ENCODE measurements at regions not wholly inside any gene's neighbourhood (a gene's known extent, or its start where the extent isn't known, plus 50 kb on each side); places are given as distances from the start of the nearest gene placed in this dataset.
"Not testable (repeated sequence)": the region's sequence is repeated elsewhere in the genome, so short reads cannot be mapped to it uniquely, and the experiment has no call there.

DNA sequence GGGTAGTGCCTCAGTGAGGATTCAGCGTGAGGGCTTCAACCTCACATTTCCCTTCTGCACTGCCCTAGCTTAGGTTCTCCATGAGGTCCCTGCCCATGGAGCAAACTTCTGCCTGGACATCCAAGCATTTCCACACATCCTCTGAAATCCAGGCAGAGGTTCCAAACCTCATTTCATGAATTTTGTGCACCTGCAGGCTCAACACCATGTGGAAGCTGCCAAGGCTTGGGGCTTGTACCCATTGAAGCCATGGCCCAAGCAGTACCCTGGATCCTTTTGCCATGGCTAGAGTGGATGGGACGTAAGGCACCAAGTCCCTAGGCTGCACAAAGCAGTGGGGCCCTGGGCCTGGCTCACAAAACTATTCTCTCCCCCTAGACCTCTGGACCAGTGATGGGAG is 877.1 kb upstream of the KLHL1 start:
- CTCF ChIA-PET = no interaction called here

DNA sequence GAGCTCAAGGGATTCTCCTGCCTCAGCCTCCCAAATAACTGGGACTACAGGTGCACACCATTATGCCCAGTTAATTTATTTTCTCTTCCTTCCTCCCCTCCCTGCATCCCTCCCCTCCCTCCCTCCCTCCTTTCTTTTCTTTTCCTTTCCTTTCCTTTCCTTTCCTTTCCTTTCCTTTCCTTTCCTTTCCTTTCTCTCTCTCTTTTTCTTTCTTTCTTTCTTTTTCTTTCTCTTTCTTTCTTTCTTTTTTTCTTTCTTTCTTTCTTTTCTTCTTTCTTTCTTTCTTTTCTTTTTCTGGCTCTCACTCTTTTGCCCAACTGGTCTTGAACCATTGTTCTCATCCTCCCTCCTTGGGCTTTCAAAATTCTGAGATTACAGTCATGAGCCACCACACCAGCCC is 873.0 kb upstream of the KLHL1 start:
- H3K4me3 ChIP-seq; FAIRE-seq; CTCF ChIA-PET; H3K4me1 ChIP-seq; H3K9me3 ChIP-seq; H3K27ac ChIP-seq; POLR2A ChIA-PET; DNase-seq (ENCODE audit: low read depth in 1 of 2, low spot score in 1 of 2); ATAC-seq; H3K4me2 ChIP-seq: not testable (repeated sequence)

More for the DNA sequence above, 877.1 kb upstream of the KLHL1 start:
- H3K9me3 ChIP-seq = no peaks in the 10 kb centered on the region
- no peak overlapping the region for H3K27ac ChIP-seq
- DNase-seq (ENCODE audit: low read depth in 1 of 2, low spot score in 1 of 2) (no peak), ATAC-seq (no peak), FAIRE-seq (no peak)
- H3K4me3 ChIP-seq = no peak overlapping the region
- TF ChIP-seq, protein P1, sequence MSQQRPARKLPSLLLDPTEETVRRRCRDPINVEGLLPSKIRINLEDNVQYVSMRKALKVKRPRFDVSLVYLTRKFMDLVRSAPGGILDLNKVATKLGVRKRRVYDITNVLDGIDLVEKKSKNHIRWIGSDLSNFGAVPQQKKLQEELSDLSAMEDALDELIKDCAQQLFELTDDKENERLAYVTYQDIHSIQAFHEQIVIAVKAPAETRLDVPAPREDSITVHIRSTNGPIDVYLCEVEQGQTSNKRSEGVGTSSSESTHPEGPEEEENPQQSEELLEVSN (IDR thresholded peaks at IDR 0.05; ENCODE audit: borderline replicate concordance, low read depth) = no peak
- TF ChIP-seq, protein P2, sequence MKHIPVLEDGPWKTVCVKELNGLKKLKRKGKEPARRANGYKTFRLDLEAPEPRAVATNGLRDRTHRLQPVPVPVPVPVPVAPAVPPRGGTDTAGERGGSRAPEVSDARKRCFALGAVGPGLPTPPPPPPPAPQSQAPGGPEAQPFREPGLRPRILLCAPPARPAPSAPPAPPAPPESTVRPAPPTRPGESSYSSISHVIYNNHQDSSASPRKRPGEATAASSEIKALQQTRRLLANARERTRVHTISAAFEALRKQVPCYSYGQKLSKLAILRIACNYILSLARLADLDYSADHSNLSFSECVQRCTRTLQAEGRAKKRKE (CRISPR knock-in tag; IDR thresholded peaks at IDR 0.05; ENCODE audit: low read depth) = no peak
- TF ChIP-seq ZFP36 (IDR thresholded peaks at IDR 0.05; ENCODE audit: borderline replicate concordance, partially characterized antibody) (no peak), FOSL2 (IDR thresholded peaks at IDR 0.05) (no peak), FOSL2 (CRISPR knock-in tag; IDR thresholded peaks at IDR 0.05) (no peak), ZC3H11A (IDR thresholded peaks at IDR 0.05) (no peak), KDM5A (IDR thresholded peaks at IDR 0.05) (no peak), SMC3 (IDR thresholded peaks at IDR 0.05) (no peak), MAFK (IDR thresholded peaks at IDR 0.05; ENCODE audit: partially characterized antibody) (no peak), CHD4 (IDR thresholded peaks at IDR 0.05; ENCODE audit: borderline replicate concordance) (no peak), MAZ (IDR thresholded peaks at IDR 0.05; ENCODE audit: borderline replicate concordance, low read depth, low read length) (no peak), KDM1A (IDR thresholded peaks at IDR 0.05; ENCODE audit: low read depth) (no peak), ZNF302 (CRISPR knock-in tag; IDR thresholded peaks at IDR 0.05) (no peak)
- TF ChIP-seq, protein P3, sequence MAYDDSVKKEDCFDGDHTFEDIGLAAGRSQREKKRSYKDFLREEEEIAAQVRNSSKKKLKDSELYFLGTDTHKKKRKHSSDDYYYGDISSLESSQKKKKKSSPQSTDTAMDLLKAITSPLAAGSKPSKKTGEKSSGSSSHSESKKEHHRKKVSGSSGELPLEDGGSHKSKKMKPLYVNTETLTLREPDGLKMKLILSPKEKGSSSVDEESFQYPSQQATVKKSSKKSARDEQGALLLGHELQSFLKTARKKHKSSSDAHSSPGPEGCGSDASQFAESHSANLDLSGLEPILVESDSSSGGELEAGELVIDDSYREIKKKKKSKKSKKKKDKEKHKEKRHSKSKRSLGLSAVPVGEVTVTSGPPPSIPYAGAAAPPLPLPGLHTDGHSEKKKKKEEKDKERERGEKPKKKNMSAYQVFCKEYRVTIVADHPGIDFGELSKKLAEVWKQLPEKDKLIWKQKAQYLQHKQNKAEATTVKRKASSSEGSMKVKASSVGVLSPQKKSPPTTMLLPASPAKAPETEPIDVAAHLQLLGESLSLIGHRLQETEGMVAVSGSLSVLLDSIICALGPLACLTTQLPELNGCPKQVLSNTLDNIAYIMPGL (CRISPR knock-in tag; IDR thresholded peaks at IDR 0.05; ENCODE audit: borderline replicate concordance) = no peak
- no peak overlapping the region for H3K4me2 ChIP-seq
- no peaks in the 10 kb centered on the region for H3K4me1 ChIP-seq
- WGBS (ENCODE audit: missing lambda C conversion rate) = 0% methylated on average over 1 of the region's 2 CpGs
- POLR2A ChIA-PET = no interaction called here

DNA sequence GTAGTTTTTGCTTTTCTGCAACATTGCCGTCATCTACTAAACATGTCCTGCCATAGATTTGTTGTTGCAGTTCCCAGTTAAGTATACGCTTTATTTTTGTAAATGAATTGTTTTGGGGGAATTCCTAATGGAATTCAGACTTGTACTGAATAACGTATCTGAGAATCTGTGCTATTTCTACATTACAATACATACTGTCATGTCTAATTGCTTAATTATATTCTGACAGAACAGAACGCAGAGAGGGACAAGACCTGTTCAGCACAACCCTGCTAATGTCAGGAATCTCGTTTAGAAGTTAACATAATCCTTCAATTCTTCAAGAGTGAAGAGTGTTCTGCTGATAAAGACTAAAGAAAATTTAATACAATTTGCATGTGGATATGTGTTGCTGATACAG is 861.1 kb upstream of the KLHL1 start:
- ChIA-PET CTCF (no interaction called here), POLR2A (no interaction called here)
- DNase-seq (ENCODE audit: low read depth in 1 of 2, low spot score in 1 of 2) = no peak
- TF ChIP-seq CBX2 (IDR thresholded peaks at IDR 0.05; ENCODE audit: borderline replicate concordance, low read depth) (no peak), MAZ (IDR thresholded peaks at IDR 0.05; ENCODE audit: borderline replicate concordance, low read depth, low read length) (no peak), FOSL2 (IDR thresholded peaks at IDR 0.05) (no peak), FOSL2 (CRISPR knock-in tag; IDR thresholded peaks at IDR 0.05) (no peak), FOXS1 (CRISPR knock-in tag; IDR thresholded peaks at IDR 0.05) (no peak), GATA3 (IDR thresholded peaks at IDR 0.05; ENCODE audit: borderline replicate concordance) (no peak), ESRRA (IDR thresholded peaks at IDR 0.05; ENCODE audit: borderline replicate concordance, low read length) (no peak), JUN (IDR thresholded peaks at IDR 0.05) (no peak), RAD21 (conservative IDR thresholded peaks at IDR 0.05 in 1 of 2, IDR thresholded peaks at IDR 0.05 in 1 of 2) (no peak), RFX5 (IDR thresholded peaks at IDR 0.05) (no peak), BHLHE40 (IDR thresholded peaks at IDR 0.05; ENCODE audit: low read depth, low read length) (no peak)
- Histone ChIP-seq H3K27ac (no peak overlapping the region), H3K4me3 (no peak overlapping the region), H3K9me3 (no peaks in the 10 kb centered on the region), H3K4me2 (no peak overlapping the region), H3K4me1 (no peaks in the 10 kb centered on the region)
- no peak for FAIRE-seq
- WGBS (ENCODE audit: missing lambda C conversion rate) = 32% methylated on average over 5 of the region's 5 CpGs
- no peak for ATAC-seq
